DOHH2 (cell line): ENCODE measurements at regions not wholly inside any gene's neighbourhood (a gene's known extent, or its start where the extent isn't known, plus 50 kb on each side); places are given as distances from the start of the nearest gene placed in this dataset.

Experiments used
- CTCF ChIP-seq: fragments of 200-600 bp; sonication (generic); IDR thresholded peaks from one replicate; pipeline ENCODE4 v1.5.1; 2014; ENCODE audit warnings: antibody characterized with exemption, mild to moderate bottlenecking, low read depth, low read length; ENCODE audit not compliant: poor library complexity, severe bottlenecking
- EZH2phosphoT487 ChIP-seq: fragments of 200-600 bp; sonication (generic); IDR thresholded peaks from 2 replicates; pipeline ENCODE4 v1.6.1; 2017; ENCODE audit warnings: borderline replicate concordance, mild to moderate bottlenecking, antibody characterized with exemption, low read length, moderate library complexity, mixed read lengths

- TF ChIP-seq CTCF: no peak
- TF ChIP-seq EZH2phosphoT487: no peak
These were observed 506.1 kb upstream of the HTR2C start for GRCh38 chrX:114077773-114078172.
